HG03103 (cell line): ENCODE measurements at regions not wholly inside any gene's neighbourhood (a gene's known extent, or its start where the extent isn't known, plus 50 kb on each side); places are given as distances from the start of the nearest gene placed in this dataset.
"Not testable (repeated sequence)": the region's sequence is repeated elsewhere in the genome, so short reads cannot be mapped to it uniquely, and the experiment has no call there.

ENCODE experiments used
- ATAC-seq: cut with Tn5 transposase; IDR thresholded peaks from one replicate; pipeline ENCODE4 v1.9.1; 2021; ENCODE audit warnings: low read depth; ENCODE audit not compliant: unreplicated experiment

DNA sequence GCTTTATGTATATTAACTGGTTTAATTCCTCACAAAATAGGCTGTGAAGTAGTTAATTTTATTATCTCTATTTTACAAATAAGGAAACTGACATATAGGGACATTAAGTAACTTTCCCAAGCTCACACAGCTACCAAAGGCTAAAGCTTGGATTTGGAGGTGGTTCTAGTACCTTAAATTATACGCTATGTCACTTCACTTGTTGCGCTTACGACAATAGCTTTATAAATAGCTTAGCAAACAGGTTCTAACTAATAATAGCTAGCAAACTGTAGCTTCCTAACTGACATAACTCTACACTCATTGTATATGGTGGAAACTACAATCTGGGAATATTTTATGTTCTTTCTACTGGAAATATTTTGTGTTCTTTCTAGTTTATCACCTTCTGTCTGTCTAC lies 666.4 kb upstream of the CPEB2 start:
- ATAC-seq, result no peak

- no peak for ATAC-seq
Observed at GRCh38 chr4:14336656-14337055, 665.6 kb upstream of the CPEB2 start.

GRCh38 chr4:14337892-14338584 lies 664.2 kb upstream of the CPEB2 start:
- no peak for ATAC-seq

- no peak for ATAC-seq
Observed at GRCh38 chr4:14338585-14339265, 663.6 kb upstream of the CPEB2 start.

DNA sequence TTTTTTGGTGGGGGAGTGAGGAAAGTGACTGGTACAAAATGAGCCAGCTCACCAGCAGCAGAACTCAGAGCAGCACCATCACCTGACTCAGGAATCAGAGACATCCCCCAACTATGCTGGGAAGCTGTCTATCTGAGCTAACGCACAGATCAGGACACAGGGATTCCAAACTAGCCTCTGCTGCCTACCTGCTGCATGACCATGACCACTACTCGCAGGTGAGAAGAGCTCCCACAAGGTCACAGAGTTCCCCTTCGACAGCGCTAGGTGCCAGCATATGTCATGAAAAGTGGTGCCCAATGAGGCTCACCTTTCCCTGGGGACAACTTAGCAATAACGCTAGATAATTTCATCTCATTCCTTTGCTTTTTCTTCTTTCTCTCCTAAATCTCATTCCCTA lies 662.6 kb upstream of the CPEB2 start:
- no peak for ATAC-seq

- ATAC-seq, result no peak
Observed at GRCh38 chr4:14340321-14340720, 662.0 kb upstream of the CPEB2 start.

DNA sequence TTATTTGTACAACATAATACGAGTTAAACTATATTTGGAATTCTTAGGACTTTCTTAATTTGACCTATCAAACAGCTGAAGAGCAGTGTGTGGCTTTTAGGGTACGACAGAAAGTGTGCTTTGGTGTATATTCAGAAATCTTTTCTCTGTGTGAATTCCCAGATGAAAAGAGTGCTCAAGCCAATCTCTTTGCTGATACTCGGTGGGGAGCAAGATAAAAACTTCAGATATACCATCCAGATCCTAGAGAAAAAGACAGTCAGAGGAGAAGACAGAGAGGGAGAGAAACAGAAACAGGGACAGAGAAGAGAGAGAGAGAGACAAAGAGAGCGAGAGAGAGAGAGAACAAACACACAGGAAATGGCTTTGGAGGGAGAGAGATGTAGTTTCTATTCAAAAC lies 658.3 kb upstream of the CPEB2 start:
- no peak for ATAC-seq

- no peak for ATAC-seq
Observed at GRCh38 chr4:14345356-14345775, 656.9 kb upstream of the CPEB2 start.

- ATAC-seq, result no peak
Observed at GRCh38 chr4:14347526-14347925, 654.8 kb upstream of the CPEB2 start.

DNA sequence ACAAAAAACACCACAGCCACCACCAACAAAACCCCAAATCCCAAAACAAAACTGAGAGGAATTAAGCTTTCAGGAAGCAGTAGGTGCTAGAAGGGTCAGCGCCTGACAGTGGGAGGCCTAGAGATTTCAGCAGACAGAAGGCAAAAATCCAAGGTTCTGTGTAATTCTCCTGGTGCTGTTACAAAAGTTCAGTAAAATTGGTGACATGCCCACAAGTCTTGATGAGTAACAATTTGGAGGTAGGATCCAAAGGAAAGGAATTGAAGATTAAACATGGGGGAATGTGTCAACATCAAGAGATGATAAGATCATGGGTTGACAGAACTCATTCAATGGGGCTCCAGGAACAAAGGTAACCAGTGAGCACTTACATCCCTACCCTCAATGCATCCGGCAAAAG lies 653.8 kb upstream of the CPEB2 start:
- ATAC-seq, result no peak

GRCh38 chr4:14358544-14359160 lies 643.6 kb upstream of the CPEB2 start:
- ATAC-seq, result not testable (repeated sequence)

- ATAC-seq, result no peak
Observed at GRCh38 chr4:14359991-14360390, 642.3 kb upstream of the CPEB2 start.

- ATAC-seq, result no peak
Observed at GRCh38 chr4:14361084-14361483, 641.2 kb upstream of the CPEB2 start.

- no peak for ATAC-seq
Observed at GRCh38 chr4:14362385-14362784, 639.9 kb upstream of the CPEB2 start.

- ATAC-seq, result no peak
Observed at GRCh38 chr4:14364953-14365536, 637.2 kb upstream of the CPEB2 start.

GRCh38 chr4:14368391-14368790 lies 633.9 kb upstream of the CPEB2 start:
- no peak for ATAC-seq

- no peak for ATAC-seq
Observed at GRCh38 chr4:14371131-14371530, 631.1 kb upstream of the CPEB2 start.

DNA sequence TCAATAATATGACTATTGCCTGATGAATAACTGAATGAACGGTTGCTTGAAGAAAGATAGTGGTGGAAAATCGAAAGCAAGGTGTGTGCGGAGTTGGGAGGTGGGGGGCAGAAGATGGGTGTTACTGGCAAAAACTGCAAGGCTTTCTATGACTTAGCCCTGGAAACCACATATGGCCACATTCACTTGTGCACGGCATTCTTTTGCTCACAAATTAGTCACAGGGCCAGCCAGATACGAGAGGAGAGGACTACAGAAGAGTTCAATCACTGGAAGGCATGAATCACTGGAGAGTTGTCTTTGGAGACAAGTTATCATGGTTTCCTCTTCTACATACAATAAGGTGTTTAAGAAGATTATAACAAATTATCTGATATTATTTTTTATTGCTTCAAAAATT lies 626.5 kb upstream of the CPEB2 start:
- ATAC-seq, result no peak

DNA sequence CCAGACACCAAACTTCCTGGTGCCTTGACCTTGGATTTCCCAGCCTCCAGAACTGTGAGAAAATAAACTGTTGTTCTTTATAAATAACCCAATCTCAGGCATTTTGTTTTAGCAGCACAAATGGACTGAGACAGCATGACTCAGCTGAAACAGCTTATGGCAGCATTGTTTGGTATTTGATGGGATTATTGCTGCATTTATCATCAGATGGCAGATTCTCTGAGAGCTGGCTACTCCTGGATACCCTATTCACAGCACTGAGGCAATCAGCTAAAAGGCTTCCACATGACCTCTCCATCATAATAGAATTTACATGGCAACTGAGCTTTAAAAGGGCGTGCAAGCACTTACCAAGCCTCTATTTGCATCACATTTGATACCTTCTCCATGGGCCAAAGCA lies 623.1 kb upstream of the CPEB2 start:
- no peak for ATAC-seq

- no peak for ATAC-seq
Observed at GRCh38 chr4:14383652-14384051, 618.6 kb upstream of the CPEB2 start.

DNA sequence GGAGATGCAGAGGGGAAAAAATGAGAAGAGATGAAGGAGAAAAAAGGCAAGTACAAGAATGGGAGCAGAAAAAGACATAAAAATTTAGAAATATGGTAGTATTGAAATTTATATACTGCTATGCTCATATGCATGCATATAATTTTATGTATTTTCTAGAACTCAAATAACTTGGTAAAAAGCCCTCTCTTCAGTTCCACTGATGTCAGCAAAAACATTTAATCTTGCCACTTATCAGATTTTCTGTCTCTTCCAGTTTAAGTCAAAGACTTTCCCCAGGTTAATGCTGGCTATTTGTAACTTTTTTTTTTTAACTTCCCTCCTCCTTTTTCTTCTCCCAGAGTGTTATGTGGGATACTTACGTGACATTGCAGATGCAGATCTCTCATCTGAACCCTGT lies 617.5 kb upstream of the CPEB2 start:
- ATAC-seq, result no peak

GRCh38 chr4:14386196-14386595 lies 616.1 kb upstream of the CPEB2 start:
- no peak for ATAC-seq
